Ovary (tissue), 3 donors: ENCODE measurements at regions not wholly inside any gene's neighbourhood (a gene's known extent, or its start where the extent isn't known, plus 50 kb on each side); places are given as distances from the start of the nearest gene placed in this dataset.

Source experiments
- CTCF ChIP-seq, 3 donors: fragments of 450-650 bp in 2 of 3; fragments of 200-600 bp in 1 of 3; IDR thresholded peaks; one replicate each; pipeline versions ENCODE4 v1.5.1 to v1.8.0; 2016 to 2022; ENCODE audit warnings: antibody characterized with exemption in 3 of 3, mild to moderate bottlenecking in 1 of 3
- EP300 ChIP-seq: sonication (generic); formaldehyde crosslinking; IDR thresholded peaks from one replicate; pipeline ENCODE4 v1.6.1; 2017; ENCODE audit warnings: antibody characterized with exemption
- POLR2A ChIP-seq: fragments of 450-650 bp; IDR thresholded peaks from one replicate; pipeline ENCODE4 v1.6.1; 2017; ENCODE audit warnings: antibody characterized with exemption, mild to moderate bottlenecking, moderate library complexity
- donor health status: DM: no; HTN: no; CAD: no.

- TF ChIP-seq POLR2A = no peak
- no peak for TF ChIP-seq CTCF (IDR thresholded peaks at IDR 0.05)
- TF ChIP-seq EP300 = no peak
Measured at GRCh38 chr14:38430522-38430921, 174.6 kb upstream of the CLEC14A start.
